OCI-LY7 (cell line): ENCODE measurements at regions not wholly inside any gene's neighbourhood (a gene's known extent, or its start where the extent isn't known, plus 50 kb on each side); places are given as distances from the start of the nearest gene placed in this dataset.
"Not testable (repeated sequence)": the region's sequence is repeated elsewhere in the genome, so short reads cannot be mapped to it uniquely, and the experiment has no call there.

Experiments used
- BruUV-seq: library from RNA; stranded (reverse); fragments of 400-500 nt; replicated peaks from 2 replicates; lab custom pipeline; 2021; lab: Mats Ljungman, UMichigan
- CTCF ChIA-PET: fragments of 300-600 bp; sonication (Branson Sonifier 250); formaldehyde crosslinking; loops from one replicate; lab custom pipeline; 2022; ENCODE audit warnings: antibody characterized with exemption; ENCODE audit not compliant: unreplicated experiment; lab: Charles Lee
- POLR2A ChIA-PET: fragments of 300-600 bp; sonication (Branson Sonifier 250); formaldehyde crosslinking; loops from one replicate; lab custom pipeline; 2022; ENCODE audit warnings: antibody characterized with exemption; lab: Charles Lee
- DNase-seq: peaks from one replicate; pipeline ENCODE4 v3.0.0-alpha.2; 2015; ENCODE audit warnings: low spot score
- H2AFZ ChIP-seq: fragments of 200-600 bp; sonication (generic), shearing (Covaris generic); 2 replicates; pipeline ENCODE4 v1.6.1; 2014; ENCODE audit warnings: mild to moderate bottlenecking, antibody characterized with exemption, low read length, moderate library complexity
- H3K27ac ChIP-seq: fragments of 200-600 bp; sonication (generic); 2 replicates; pipeline ENCODE4 v1.5.1; 2014; ENCODE audit warnings: mixed run types, low read depth, mild to moderate bottlenecking, moderate library complexity, low read length, inconsistent platforms; ENCODE audit not compliant: poor library complexity, severe bottlenecking
- H3K36me3 ChIP-seq: fragments of 200-600 bp; sonication (generic); 2 replicates; pipeline ENCODE4 v1.6.1; 2014; ENCODE audit warnings: mild to moderate bottlenecking, antibody characterized with exemption, low read length, moderate library complexity, mixed read lengths; ENCODE audit not compliant: insufficient read depth
- H3K4me1 ChIP-seq: fragments of 200-600 bp; sonication (generic); 2 replicates; pipeline ENCODE4 v1.5.1; 2014; ENCODE audit warnings: mild to moderate bottlenecking, low read length; ENCODE audit not compliant: insufficient read depth, poor library complexity, severe bottlenecking
- H3K4me2 ChIP-seq: fragments of 200-600 bp; sonication (generic); 2 replicates; pipeline ENCODE4 v1.6.1; 2014; ENCODE audit warnings: mild to moderate bottlenecking, low read length
- H3K4me3 ChIP-seq: fragments of 200-600 bp; sonication (generic); 2 replicates; pipeline ENCODE4 v1.5.1; 2014; ENCODE audit warnings: mild to moderate bottlenecking, low read depth, low read length; ENCODE audit not compliant: poor library complexity, severe bottlenecking
- H3K79me2 ChIP-seq: fragments of 200-600 bp; sonication (generic); 2 replicates; pipeline ENCODE4 v1.6.1; 2016; ENCODE audit warnings: low read depth, mild to moderate bottlenecking, low read length, moderate library complexity, mixed read lengths; ENCODE audit not compliant: insufficient read depth
- H3K9me2 ChIP-seq: fragments of 200-600 bp; sonication (generic); 2 replicates; pipeline ENCODE4 v1.6.1; 2016; ENCODE audit warnings: mild to moderate bottlenecking, low read length, mixed read lengths; ENCODE audit not compliant: insufficient read depth
- H3K9me3 ChIP-seq: fragments of 200-600 bp; sonication (generic); 2 replicates; pipeline ENCODE4 v1.6.1; 2014; ENCODE audit warnings: mild to moderate bottlenecking, mixed run types, low read length, mixed read lengths
- H4K20me1 ChIP-seq: fragments of 200-600 bp; sonication (generic); 2 replicates; pipeline ENCODE4 v1.6.1; 2014; ENCODE audit warnings: mild to moderate bottlenecking, antibody characterized with exemption, low read length, moderate library complexity, mixed read lengths; ENCODE audit not compliant: insufficient read depth
- EZH2phosphoT487 ChIP-seq: fragments of 200-600 bp; sonication (generic); IDR thresholded peaks from 2 replicates; pipeline ENCODE4 v1.6.1; 2018; ENCODE audit warnings: low read depth, borderline replicate concordance, mild to moderate bottlenecking, mixed run types, antibody characterized with exemption, low read length, moderate library complexity, mixed read lengths
- intact Hi-C: fragments of 100-400 bp; cut with micrococcal nuclease; formaldehyde crosslinking; loops from one replicate; pipeline ENCODE4 v1.10.0; 2022; ENCODE audit not compliant: unreplicated experiment
- TF ChIP-seq, protein P1 (sequence below): fragments of 200-600 bp; sonication (generic); conservative IDR thresholded peaks from 2 replicates; pipeline ENCODE4 v1.5.1; 2014; ENCODE audit warnings: mild to moderate bottlenecking, antibody characterized with exemption, low read length, moderate library complexity, mixed read lengths

DNA sequence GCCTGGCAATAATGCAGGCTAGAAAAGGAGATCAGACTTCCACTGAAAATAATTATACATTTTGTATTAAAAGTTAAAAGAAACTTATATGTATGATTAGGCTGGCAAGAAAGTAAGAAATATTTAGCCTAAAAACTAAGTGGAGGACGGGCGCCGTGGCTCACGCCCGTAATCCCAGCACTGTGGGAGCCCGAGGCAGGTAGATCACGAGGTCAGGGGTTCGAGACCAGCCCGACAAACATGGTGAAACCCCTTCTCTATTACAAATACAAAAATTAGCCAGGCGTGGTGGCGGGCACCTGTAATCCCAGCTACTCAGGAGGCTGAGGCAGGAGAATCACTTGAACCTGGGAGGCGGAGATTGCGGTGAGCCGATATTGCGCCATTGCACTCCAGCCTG, 707.0 kb downstream of the C6orf118 start:
- H4K20me1 ChIP-seq, H3K79me2 ChIP-seq, H3K27ac ChIP-seq, CTCF ChIA-PET, H3K4me2 ChIP-seq, H3K36me3 ChIP-seq, BruUV-seq, H3K9me3 ChIP-seq, intact Hi-C loops, H3K4me3 ChIP-seq, DNase-seq, H3K4me1 ChIP-seq, H3K9me2 ChIP-seq, H2AFZ ChIP-seq: not testable (repeated sequence)
- POLR2A ChIA-PET: interaction anchor here (0.6 kb wide), 1 partner anchor 200 kb away, joined by 3 read pairs; no protein-coding TSS in a partner anchor

DNA sequence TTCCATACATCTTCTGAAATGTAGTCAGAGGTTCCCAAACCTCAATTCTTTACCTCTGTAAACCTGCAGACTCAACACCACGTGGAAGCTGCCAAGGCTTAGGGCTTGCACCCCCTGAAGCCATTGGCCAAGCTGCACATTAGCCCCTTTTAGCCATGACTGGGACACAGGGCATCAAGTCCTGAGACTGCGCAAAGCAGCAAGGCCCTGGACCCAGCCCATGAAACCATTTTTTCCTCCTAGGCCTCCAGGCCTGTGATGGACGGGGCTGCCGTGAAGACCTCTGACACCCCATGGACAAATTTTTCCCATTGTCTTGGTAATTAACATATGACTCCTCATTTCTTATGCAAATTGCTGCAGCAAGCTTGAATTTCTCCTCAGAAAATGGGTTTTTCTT, 727.8 kb downstream of the C6orf118 start:
- H4K20me1 ChIP-seq: no peaks in the 10 kb centered on the region
- DNase-seq: no peak
- TF ChIP-seq, protein P1, sequence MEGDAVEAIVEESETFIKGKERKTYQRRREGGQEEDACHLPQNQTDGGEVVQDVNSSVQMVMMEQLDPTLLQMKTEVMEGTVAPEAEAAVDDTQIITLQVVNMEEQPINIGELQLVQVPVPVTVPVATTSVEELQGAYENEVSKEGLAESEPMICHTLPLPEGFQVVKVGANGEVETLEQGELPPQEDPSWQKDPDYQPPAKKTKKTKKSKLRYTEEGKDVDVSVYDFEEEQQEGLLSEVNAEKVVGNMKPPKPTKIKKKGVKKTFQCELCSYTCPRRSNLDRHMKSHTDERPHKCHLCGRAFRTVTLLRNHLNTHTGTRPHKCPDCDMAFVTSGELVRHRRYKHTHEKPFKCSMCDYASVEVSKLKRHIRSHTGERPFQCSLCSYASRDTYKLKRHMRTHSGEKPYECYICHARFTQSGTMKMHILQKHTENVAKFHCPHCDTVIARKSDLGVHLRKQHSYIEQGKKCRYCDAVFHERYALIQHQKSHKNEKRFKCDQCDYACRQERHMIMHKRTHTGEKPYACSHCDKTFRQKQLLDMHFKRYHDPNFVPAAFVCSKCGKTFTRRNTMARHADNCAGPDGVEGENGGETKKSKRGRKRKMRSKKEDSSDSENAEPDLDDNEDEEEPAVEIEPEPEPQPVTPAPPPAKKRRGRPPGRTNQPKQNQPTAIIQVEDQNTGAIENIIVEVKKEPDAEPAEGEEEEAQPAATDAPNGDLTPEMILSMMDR: no peak
- no peak for TF ChIP-seq EZH2phosphoT487
- H3K27ac ChIP-seq: no peak overlapping the region
- no peaks in the 10 kb centered on the region for H3K79me2 ChIP-seq
- ChIA-PET POLR2A (no interaction called here), CTCF (no interaction called here)
- intact Hi-C loops: no loop called here
- no peak overlapping the region for H3K4me2 ChIP-seq
- H3K4me1 ChIP-seq: no peaks in the 10 kb centered on the region
- no peaks in the 10 kb centered on the region for H3K36me3 ChIP-seq
- no TSS peak for BruUV-seq
- no peak overlapping the region for H2AFZ ChIP-seq
- no peaks in the 10 kb centered on the region for H3K9me3 ChIP-seq
- H3K9me2 ChIP-seq: no peaks in the 10 kb centered on the region
- H3K4me3 ChIP-seq: no peak overlapping the region

DNA sequence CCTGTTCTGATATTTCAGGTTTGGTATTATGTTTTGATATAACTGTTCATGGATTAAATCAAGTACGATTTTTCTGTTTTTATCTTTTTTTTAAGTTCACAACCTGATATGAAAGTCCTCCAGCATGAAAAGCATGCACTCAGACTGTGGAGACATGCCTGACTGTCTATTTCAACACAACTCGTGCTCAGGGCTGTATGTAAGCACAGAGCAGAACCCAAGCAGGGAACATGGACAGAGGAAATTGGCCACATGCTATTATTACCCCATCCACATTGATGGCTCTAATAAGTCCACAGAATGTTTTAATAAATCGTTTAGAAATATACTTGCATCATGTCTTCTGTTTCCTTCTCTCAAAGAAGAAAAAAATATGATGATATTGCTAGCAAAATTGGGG, 730.4 kb downstream of the C6orf118 start:
- Histone ChIP-seq H3K36me3 (no peaks in the 10 kb centered on the region), H3K79me2 (no peaks in the 10 kb centered on the region), H4K20me1 (no peaks in the 10 kb centered on the region), H3K4me3 (no peak overlapping the region), H3K4me2 (no peak overlapping the region), H3K9me2 (no peaks in the 10 kb centered on the region), H3K27ac (no peak overlapping the region), H3K9me3 (no peaks in the 10 kb centered on the region), H3K4me1 (no peaks in the 10 kb centered on the region), H2AFZ (no peak overlapping the region)
- TF ChIP-seq, protein P1: no peak
- no peak for TF ChIP-seq EZH2phosphoT487
- ChIA-PET POLR2A (no interaction called here), CTCF (no interaction called here)
- no peak for DNase-seq
- intact Hi-C loops: no loop called here
- no TSS peak for BruUV-seq
